ENCODE measurements at regions not wholly inside any gene's neighbourhood (a gene's known extent, or its start where the extent isn't known, plus 50 kb on each side); places are given as distances from the start of the nearest gene placed in this dataset.

DNA sequence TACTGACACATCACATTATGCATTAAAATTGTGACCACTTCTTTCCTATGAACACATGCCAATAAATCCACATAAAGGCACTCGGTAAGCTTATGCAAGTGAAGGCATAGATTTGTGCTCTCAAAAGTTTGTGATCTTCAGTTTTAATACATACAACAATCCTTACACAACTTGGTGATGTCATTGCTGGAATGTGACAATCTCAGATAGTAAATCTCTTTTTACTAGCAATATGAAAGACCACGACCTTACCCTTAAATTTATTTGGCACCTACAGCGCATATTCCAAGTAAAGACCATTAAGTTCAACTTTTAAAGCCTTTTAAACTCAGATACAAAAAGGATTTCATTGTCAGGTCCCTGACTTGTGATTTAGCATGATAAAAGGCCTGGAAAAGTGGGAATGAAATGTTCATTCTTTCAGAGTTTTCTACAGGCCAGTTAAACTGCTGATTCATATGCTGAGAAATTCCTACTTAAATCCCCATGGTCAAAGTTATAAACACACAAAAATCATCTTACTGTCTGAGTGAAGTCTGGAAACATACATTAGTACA, 157.4 kb downstream of the SIPA1L2 start:
- no peaks in the 10 kb centered on the region for H3K27me3 ChIP-seq (ENCODE audit: control insufficient read depth in 1 of 2, insufficient read depth in 2 of 2, low read length in 2 of 2)
- H3K36me3 ChIP-seq (ENCODE audit: control insufficient read depth in 1 of 2, insufficient read depth in 2 of 2, low read length in 2 of 2) = peaks cover 0 to 3% of the 10 kb centered on the region in 2 donors
- no peak overlapping the region for H3K27ac ChIP-seq (ENCODE audit: low read depth, low read length)
- peaks cover 3 to 5% of the 10 kb centered on the region in 2 donors for H3K4me1 ChIP-seq (ENCODE audit: control insufficient read depth in 1 of 2, insufficient read depth in 2 of 2, low read length in 2 of 2)
- no peak overlapping the region for H3K4me3 ChIP-seq (ENCODE audit: low read depth in 1 of 2, low read length in 2 of 2)
- no peak overlapping the region for H3K9ac ChIP-seq (ENCODE audit: low read depth in 1 of 2, low read length in 2 of 2)
- H3K9me3 ChIP-seq (ENCODE audit: control insufficient read depth in 1 of 2, low read length in 2 of 2) = no peaks in the 10 kb centered on the region

GRCh38 chr1:232471250-232471649, 158.7 kb downstream of the SIPA1L2 start:
- Histone ChIP-seq H3K9ac (ENCODE audit: low read depth in 1 of 2, low read length in 2 of 2) (no peak overlapping the region), H3K4me3 (ENCODE audit: low read depth in 1 of 2, low read length in 2 of 2) (no peak overlapping the region), H3K36me3 (ENCODE audit: control insufficient read depth in 1 of 2, insufficient read depth in 2 of 2, low read length in 2 of 2) (peaks cover 3% of the 10 kb centered on the region in 2 donors), H3K27me3 (ENCODE audit: control insufficient read depth in 1 of 2, insufficient read depth in 2 of 2, low read length in 2 of 2) (no peaks in the 10 kb centered on the region), H3K27ac (ENCODE audit: low read depth, low read length) (no peak overlapping the region), H3K9me3 (ENCODE audit: control insufficient read depth in 1 of 2, low read length in 2 of 2) (no peaks in the 10 kb centered on the region), H3K4me1 (ENCODE audit: control insufficient read depth in 1 of 2, insufficient read depth in 2 of 2, low read length in 2 of 2) (no peaks in the 10 kb centered on the region)

DNA sequence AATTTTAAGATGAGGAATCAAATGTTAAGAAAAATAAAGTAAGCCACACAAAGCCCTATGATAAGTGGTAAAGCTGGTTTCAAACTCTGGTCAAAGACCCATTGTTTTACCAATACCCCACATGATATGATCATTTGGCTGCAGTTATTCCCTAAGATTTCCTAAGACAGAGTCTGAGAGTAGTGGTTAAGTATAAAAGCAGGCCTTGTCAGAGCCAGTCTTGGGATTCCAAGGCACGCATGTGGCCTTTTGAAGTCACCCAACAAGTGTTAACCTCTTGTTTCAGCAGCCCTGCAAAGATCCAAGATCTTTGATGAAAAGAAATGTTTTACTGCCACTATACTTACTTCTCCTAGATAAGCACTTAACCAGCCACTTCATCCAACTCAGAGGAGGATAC, 159.2 kb downstream of the SIPA1L2 start:
- H3K36me3 ChIP-seq (ENCODE audit: control insufficient read depth in 1 of 2, insufficient read depth in 2 of 2, low read length in 2 of 2) = peaks cover 3% of the 10 kb centered on the region in 2 donors
- no peak overlapping the region for H3K9ac ChIP-seq (ENCODE audit: low read depth in 1 of 2, low read length in 2 of 2)
- no peaks in the 10 kb centered on the region for H3K9me3 ChIP-seq (ENCODE audit: control insufficient read depth in 1 of 2, low read length in 2 of 2)
- H3K27me3 ChIP-seq (ENCODE audit: control insufficient read depth in 1 of 2, insufficient read depth in 2 of 2, low read length in 2 of 2) = no peaks in the 10 kb centered on the region
- H3K27ac ChIP-seq (ENCODE audit: low read depth, low read length) = no peak overlapping the region
- no peaks in the 10 kb centered on the region for H3K4me1 ChIP-seq (ENCODE audit: control insufficient read depth in 1 of 2, insufficient read depth in 2 of 2, low read length in 2 of 2)
- H3K4me3 ChIP-seq (ENCODE audit: low read depth in 1 of 2, low read length in 2 of 2) = no peak overlapping the region

GRCh38 chr1:232468249-232468648, 161.7 kb downstream of the SIPA1L2 start:
- no peak overlapping the region for H3K27ac ChIP-seq (ENCODE audit: low read depth, low read length)
- peaks cover 0 to 4% of the 10 kb centered on the region in 2 donors for H3K4me1 ChIP-seq (ENCODE audit: control insufficient read depth in 1 of 2, insufficient read depth in 2 of 2, low read length in 2 of 2)
- H3K27me3 ChIP-seq (ENCODE audit: control insufficient read depth in 1 of 2, insufficient read depth in 2 of 2, low read length in 2 of 2) = no peaks in the 10 kb centered on the region
- H3K36me3 ChIP-seq (ENCODE audit: control insufficient read depth in 1 of 2, insufficient read depth in 2 of 2, low read length in 2 of 2) = peaks cover 6 to 11% of the 10 kb centered on the region in 2 donors
- H3K9ac ChIP-seq (ENCODE audit: low read depth in 1 of 2, low read length in 2 of 2) = no peak overlapping the region
- no peak overlapping the region for H3K4me3 ChIP-seq (ENCODE audit: low read depth in 1 of 2, low read length in 2 of 2)
- H3K9me3 ChIP-seq (ENCODE audit: control insufficient read depth in 1 of 2, low read length in 2 of 2) = no peaks in the 10 kb centered on the region

DNA sequence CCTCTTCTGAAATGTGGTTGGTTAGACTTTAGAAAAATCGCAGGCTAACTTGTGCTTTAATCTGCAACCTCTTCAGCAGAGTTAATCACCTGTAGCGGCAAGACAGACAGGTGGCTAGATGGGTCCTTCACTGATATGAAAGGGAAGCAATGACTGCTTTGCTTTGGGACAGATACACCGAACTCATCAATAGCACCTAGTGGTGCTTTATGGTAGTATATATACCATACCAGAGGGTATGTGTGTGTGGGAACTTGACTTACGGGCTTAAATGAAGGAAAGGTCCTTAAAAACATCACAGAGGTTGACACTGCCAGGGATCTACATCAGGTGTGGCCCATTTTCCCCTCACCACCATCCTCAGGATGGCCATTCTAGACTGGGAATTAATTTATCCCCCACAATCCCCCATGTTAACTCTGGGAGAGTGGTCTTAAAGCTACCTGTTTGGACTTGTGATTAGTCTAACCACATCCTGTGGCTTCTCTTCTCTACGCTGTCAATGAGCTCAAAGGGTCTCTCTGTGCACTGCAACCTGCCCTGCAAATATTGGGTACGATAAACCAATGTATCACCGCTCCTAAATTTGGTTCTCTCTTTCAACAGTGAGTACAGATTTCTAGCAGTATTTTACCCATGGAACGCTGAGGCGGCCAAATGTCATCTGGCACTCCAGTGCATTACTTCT, 162.7 kb downstream of the SIPA1L2 start:
- Histone ChIP-seq H3K4me1 (ENCODE audit: control insufficient read depth in 1 of 2, insufficient read depth in 2 of 2, low read length in 2 of 2) (peaks cover 0 to 6% of the 10 kb centered on the region in 2 donors), H3K9me3 (ENCODE audit: control insufficient read depth in 1 of 2, low read length in 2 of 2) (no peaks in the 10 kb centered on the region), H3K4me3 (ENCODE audit: low read depth in 1 of 2, low read length in 2 of 2) (no peak overlapping the region), H3K27me3 (ENCODE audit: control insufficient read depth in 1 of 2, insufficient read depth in 2 of 2, low read length in 2 of 2) (no peaks in the 10 kb centered on the region), H3K9ac (ENCODE audit: low read depth in 1 of 2, low read length in 2 of 2) (no peak overlapping the region), H3K36me3 (ENCODE audit: control insufficient read depth in 1 of 2, insufficient read depth in 2 of 2, low read length in 2 of 2) (peaks cover 6 to 14% of the 10 kb centered on the region in 2 donors), H3K27ac (ENCODE audit: low read depth, low read length) (no peak overlapping the region)

DNA sequence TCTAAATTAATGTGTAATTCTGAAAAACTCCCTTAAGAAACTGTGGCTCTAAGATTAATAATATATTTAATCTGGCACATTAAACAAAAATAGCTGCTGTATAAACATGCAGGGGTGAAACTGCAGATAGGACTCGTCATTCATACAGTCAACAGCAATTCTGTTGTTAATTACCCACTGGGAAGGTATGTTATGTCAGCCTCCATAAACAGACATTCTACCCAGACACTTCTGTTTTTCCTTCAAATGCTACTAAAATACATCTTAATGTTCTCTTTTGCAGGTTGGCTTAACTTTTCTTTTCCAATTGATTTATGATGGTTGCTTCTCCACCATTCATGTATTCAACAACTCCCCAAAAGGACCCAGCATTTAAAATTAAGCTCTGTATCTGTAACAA, 165.6 kb downstream of the SIPA1L2 start:
- H3K36me3 ChIP-seq (ENCODE audit: control insufficient read depth in 1 of 2, insufficient read depth in 2 of 2, low read length in 2 of 2) = peaks cover 3 to 20% of the 10 kb centered on the region in 2 donors
- no peak overlapping the region for H3K27ac ChIP-seq (ENCODE audit: low read depth, low read length)
- H3K4me3 ChIP-seq (ENCODE audit: low read depth in 1 of 2, low read length in 2 of 2) = no peak overlapping the region
- no peaks in the 10 kb centered on the region for H3K9me3 ChIP-seq (ENCODE audit: control insufficient read depth in 1 of 2, low read length in 2 of 2)
- peaks cover 0 to 6% of the 10 kb centered on the region in 2 donors for H3K4me1 ChIP-seq (ENCODE audit: control insufficient read depth in 1 of 2, insufficient read depth in 2 of 2, low read length in 2 of 2)
- H3K9ac ChIP-seq (ENCODE audit: low read depth in 1 of 2, low read length in 2 of 2) = no peak overlapping the region
- H3K27me3 ChIP-seq (ENCODE audit: control insufficient read depth in 1 of 2, insufficient read depth in 2 of 2, low read length in 2 of 2) = no peaks in the 10 kb centered on the region

GRCh38 chr1:232463225-232463624, 166.7 kb downstream of the SIPA1L2 start:
- Histone ChIP-seq H3K27ac (ENCODE audit: low read depth, low read length) (no peak overlapping the region), H3K9ac (ENCODE audit: low read depth in 1 of 2, low read length in 2 of 2) (no peak overlapping the region), H3K4me1 (ENCODE audit: control insufficient read depth in 1 of 2, insufficient read depth in 2 of 2, low read length in 2 of 2) (peaks cover 0 to 6% of the 10 kb centered on the region in 2 donors), H3K27me3 (ENCODE audit: control insufficient read depth in 1 of 2, insufficient read depth in 2 of 2, low read length in 2 of 2) (no peaks in the 10 kb centered on the region), H3K9me3 (ENCODE audit: control insufficient read depth in 1 of 2, low read length in 2 of 2) (no peaks in the 10 kb centered on the region), H3K4me3 (ENCODE audit: low read depth in 1 of 2, low read length in 2 of 2) (no peak overlapping the region), H3K36me3 (ENCODE audit: control insufficient read depth in 1 of 2, insufficient read depth in 2 of 2, low read length in 2 of 2) (peaks cover 3 to 20% of the 10 kb centered on the region in 2 donors)

DNA sequence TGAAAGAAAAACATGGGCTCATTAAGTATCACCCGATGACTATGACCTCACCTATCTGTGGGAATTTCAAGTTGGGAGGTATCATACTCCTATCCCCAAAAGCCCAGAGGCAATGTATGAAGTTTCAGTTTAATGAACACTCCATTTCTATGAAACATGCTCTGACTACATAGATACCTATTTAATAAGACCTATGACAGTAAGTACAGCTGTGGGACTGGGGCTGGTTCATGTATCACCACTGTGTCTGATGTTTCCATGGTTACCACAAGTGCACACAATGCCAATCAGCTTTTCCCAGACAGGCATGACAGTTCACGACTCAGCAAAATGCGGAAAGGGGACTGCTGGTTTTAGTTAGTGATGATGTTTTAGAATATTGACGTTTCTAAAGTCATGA, 167.7 kb downstream of the SIPA1L2 start:
- Histone ChIP-seq H3K27me3 (ENCODE audit: control insufficient read depth in 1 of 2, insufficient read depth in 2 of 2, low read length in 2 of 2) (no peaks in the 10 kb centered on the region), H3K27ac (ENCODE audit: low read depth, low read length) (no peak overlapping the region), H3K4me3 (ENCODE audit: low read depth in 1 of 2, low read length in 2 of 2) (no peak overlapping the region), H3K4me1 (ENCODE audit: control insufficient read depth in 1 of 2, insufficient read depth in 2 of 2, low read length in 2 of 2) (peaks cover 0 to 6% of the 10 kb centered on the region in 2 donors), H3K9ac (ENCODE audit: low read depth in 1 of 2, low read length in 2 of 2) (no peak overlapping the region), H3K9me3 (ENCODE audit: control insufficient read depth in 1 of 2, low read length in 2 of 2) (no peaks in the 10 kb centered on the region), H3K36me3 (ENCODE audit: control insufficient read depth in 1 of 2, insufficient read depth in 2 of 2, low read length in 2 of 2) (peaks cover 3 to 20% of the 10 kb centered on the region in 2 donors)

DNA sequence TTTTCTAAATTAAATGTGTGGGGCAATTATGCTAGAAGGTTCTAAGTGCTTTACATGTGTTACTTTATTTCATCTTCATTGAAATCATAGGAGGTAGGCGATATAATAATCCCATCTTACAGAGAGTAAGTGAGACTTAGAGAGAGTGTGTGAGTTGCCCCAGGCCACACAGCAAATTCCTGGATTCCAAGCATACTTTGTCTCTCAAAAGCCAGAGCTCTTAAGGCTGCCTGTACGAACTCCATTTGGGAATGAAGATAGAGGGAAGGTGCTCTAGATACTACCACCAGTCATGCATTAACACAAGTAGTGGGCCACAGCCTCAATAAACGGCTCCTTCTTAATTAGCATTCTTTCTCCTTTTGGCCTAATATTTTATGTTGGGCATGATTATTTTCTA, 170.1 kb downstream of the SIPA1L2 start:
- H3K27ac ChIP-seq (ENCODE audit: low read depth, low read length) = no peak overlapping the region
- peaks cover 0 to 15% of the 10 kb centered on the region in 2 donors for H3K36me3 ChIP-seq (ENCODE audit: control insufficient read depth in 1 of 2, insufficient read depth in 2 of 2, low read length in 2 of 2)
- no peaks in the 10 kb centered on the region for H3K9me3 ChIP-seq (ENCODE audit: control insufficient read depth in 1 of 2, low read length in 2 of 2)
- H3K4me3 ChIP-seq (ENCODE audit: low read depth in 1 of 2, low read length in 2 of 2) = no peak overlapping the region
- no peaks in the 10 kb centered on the region for H3K27me3 ChIP-seq (ENCODE audit: control insufficient read depth in 1 of 2, insufficient read depth in 2 of 2, low read length in 2 of 2)
- H3K9ac ChIP-seq (ENCODE audit: low read depth in 1 of 2, low read length in 2 of 2) = no peak overlapping the region
- peaks cover 0 to 6% of the 10 kb centered on the region in 2 donors for H3K4me1 ChIP-seq (ENCODE audit: control insufficient read depth in 1 of 2, insufficient read depth in 2 of 2, low read length in 2 of 2)

- Histone ChIP-seq H3K4me3 (ENCODE audit: low read depth in 1 of 2, low read length in 2 of 2) (no peak overlapping the region), H3K36me3 (ENCODE audit: control insufficient read depth in 1 of 2, insufficient read depth in 2 of 2, low read length in 2 of 2) (peaks cover 0 to 9% of the 10 kb centered on the region in 2 donors), H3K9ac (ENCODE audit: low read depth in 1 of 2, low read length in 2 of 2) (no peak overlapping the region), H3K27me3 (ENCODE audit: control insufficient read depth in 1 of 2, insufficient read depth in 2 of 2, low read length in 2 of 2) (no peaks in the 10 kb centered on the region), H3K9me3 (ENCODE audit: control insufficient read depth in 1 of 2, low read length in 2 of 2) (no peaks in the 10 kb centered on the region), H3K27ac (ENCODE audit: low read depth, low read length) (no peak overlapping the region), H3K4me1 (ENCODE audit: control insufficient read depth in 1 of 2, insufficient read depth in 2 of 2, low read length in 2 of 2) (peaks cover 0 to 6% of the 10 kb centered on the region in 2 donors)
Measured at GRCh38 chr1:232459087-232459486, 170.8 kb downstream of the SIPA1L2 start.
